NCI-H510A treated with DMSO at 0.1 percent for 48 hours (cell line): ENCODE measurements at regions not wholly inside any gene's neighbourhood (a gene's known extent, or its start where the extent isn't known, plus 50 kb on each side); places are given as distances from the start of the nearest gene placed in this dataset.

Source experiments
- DNase-seq: peaks from one replicate; lab custom pipeline; 2025; lab: John Stamatoyannopoulos, UW

DNA sequence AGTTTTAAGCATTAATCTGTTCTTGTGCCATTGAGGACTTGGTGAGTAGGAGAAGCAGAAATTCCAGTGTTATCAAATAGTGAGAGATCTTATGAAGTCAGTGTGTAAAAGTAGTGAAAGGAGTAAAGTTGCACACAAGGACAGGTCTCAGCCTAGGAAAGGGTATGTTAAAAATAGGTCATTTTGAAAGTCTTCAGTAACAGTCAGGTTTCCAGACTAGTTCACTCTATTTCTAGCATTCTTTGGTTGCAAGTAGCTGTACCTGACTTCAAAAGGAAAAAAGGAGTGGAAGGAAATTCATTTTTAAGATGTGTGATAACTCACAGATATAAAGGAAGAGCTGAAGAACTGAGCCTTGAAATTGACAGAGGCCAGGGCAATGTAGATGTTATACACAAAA is 250.1 kb upstream of the SATB1 start:
- no peak for DNase-seq

DNA sequence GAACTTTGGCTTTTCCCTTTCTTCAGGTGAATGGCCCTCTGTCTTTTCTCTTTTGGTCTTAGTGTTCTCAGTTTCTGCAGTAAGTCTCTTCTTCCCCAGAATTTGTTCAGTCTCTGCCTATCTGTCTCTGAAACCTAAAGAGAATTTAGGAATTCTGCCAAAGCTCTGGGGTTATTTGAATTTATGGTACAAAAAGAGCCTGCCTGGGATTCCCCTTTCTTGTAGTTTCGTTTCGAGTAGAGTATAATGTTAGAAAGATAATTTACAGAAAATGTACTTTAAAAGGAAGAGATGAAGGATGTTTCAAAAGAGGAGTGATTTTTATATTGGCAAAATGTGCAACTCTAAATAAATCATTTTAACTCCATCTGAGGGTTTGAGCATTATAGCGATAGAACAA is 247.4 kb upstream of the SATB1 start:
- DNase-seq: no peak

DNA sequence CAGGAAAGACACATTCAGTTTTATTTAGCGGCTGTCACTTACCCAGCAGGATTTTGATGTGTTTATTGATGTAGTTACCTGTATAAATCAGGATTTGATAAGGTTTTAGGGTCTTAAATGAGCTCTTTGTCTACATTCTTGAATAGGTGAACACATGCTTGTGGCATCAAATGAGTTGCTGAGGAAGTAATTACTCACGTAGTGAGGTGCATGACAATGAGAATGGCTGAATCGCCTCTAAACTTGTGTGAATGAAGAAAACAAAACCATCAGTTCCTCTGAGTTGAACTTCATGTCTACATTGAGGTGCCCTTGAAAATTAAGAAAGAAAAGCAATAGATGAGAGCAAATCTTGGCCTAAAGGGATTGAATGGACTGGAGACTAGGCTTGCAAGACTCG is 245.6 kb upstream of the SATB1 start:
- no peak for DNase-seq

DNA sequence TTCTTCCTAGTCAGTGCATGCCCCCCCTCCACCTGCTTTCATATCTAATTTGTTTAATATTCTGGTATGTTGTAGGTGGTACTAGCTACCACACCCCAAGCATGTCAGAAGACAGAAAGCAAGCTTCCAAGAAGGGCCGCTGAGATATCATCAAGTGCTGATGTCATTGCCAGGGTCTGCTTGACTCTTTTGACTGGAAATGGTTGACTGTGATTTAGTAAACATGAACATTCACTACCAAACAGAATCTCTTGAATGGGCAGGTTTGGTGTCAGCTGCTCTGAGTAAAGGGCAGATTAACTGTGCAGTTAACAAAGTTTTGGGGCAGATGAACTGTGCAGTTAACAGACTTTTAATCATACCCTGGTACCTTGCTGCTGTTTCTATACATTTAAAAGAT is 244.2 kb upstream of the SATB1 start:
- DNase-seq: no peak

DNA sequence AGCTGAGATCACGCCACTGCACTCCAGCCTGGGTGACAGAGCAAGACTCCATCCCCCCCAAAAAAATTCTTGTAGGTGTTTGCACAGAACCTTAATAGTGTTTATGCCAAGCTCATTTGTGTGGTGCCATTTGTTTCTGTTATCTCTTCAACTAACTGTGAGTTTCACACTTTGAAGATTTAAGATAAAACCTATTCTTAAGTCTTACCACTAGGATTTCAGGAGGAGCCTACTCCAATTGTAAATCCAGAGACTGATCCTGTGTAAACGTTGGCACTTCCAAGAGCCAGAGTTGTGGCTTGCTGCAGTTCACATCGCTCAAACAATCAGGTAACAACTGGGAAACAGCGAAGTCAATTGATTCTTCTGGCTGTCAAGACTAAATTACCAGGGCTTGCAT is 242.4 kb upstream of the SATB1 start:
- no peak for DNase-seq

DNA sequence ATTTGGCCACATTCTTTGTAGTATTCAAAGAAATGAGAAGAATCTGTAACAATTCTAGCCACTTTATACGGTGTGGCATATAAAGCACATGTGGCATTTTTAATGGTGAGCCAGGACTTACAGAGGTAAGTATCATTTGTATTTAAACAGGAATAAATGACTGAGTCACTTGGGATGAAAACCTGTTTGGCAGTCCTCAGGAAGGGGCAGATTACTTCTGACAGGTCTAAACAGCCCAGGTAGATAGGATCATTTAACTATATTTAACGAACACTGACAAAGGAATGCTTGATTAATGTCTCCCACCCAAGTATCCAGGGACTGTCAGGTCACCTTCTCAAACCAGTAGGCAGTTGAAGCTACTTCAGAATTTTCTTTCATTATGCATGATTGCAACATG is 241.5 kb upstream of the SATB1 start:
- DNase-seq: no peak

DNA sequence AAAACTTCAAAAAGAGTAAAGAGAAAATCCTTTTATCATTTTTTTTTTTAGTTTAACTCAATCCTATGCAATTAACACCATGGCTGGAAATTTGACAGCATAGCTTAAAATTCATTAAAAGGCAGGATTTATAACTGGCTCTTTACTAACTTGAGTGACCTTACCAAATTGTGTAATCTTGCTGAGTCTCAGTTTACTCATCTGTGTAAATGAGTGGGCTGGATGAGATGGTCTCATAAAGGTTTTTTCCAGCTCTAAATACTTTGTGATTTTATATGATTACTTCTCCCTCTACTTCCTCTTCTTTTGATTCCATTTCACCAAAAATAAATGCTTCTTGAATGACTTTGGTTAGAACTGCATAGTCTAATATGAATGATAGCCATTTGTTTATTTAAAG is 234.9 kb upstream of the SATB1 start:
- no peak for DNase-seq

DNA sequence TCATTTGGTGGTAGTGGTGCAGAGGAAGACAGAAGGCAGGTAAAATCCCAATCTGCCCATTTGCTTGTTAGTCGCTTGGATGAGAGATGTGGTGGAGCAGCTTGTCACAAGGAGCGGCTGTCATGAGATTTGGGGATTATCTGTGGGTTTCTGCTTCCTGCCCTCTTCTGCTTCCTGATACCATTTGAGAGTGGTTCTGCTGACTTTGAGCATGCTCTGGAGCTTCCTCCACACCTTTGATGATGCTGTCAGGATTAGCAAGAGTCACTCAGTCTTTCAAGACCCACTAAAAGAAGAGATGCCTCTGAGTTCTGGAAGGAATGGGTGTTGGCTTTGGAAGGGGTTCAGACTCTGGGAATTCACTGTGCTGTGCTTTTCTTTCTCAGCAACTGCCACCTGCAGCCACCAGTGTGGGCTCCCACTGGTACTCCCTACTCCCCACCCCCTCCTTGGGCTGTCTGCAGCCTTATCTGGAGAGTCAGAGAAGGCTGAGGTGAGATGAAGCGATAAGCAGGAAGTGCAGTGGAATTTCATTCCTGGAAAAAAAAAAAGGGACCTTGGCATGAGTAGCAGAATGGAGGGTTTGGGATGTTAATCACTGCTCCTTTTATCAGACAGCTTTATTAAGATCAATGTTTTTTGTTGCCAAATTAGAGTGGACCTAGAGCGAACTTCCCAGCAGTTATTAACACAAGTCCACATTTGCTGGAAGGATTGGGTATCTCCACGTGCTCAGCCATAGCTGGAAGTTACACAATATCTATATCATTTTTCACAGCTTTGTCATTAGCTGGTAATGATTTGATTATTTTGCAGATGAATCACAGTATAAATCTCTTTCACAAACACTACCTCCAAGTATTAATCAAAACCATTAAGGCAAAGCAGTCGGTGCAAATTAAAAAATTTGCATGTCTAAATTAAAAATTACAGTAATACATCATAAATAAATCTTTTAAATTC is 233.0 kb upstream of the SATB1 start:
- no peak for DNase-seq

DNA sequence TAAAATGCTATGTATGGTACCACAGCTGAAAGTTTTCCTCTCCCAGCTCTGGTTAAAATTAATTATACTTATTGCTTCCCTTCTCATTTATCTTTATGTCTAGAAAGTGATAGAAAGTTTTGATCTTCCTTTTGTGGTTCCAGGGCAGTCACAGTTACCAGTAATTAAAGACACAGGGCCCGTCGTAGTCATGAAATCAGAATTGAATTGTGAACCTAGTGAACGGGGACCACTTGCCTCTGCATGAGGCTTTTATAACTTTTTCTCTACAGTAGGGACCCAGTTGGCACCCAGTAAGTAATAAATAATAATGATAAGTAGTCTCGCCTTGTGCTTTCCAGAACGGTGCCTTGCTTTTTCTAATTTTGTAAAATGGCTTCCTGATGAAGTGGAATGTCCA is 231.7 kb upstream of the SATB1 start:
- no peak for DNase-seq

DNA sequence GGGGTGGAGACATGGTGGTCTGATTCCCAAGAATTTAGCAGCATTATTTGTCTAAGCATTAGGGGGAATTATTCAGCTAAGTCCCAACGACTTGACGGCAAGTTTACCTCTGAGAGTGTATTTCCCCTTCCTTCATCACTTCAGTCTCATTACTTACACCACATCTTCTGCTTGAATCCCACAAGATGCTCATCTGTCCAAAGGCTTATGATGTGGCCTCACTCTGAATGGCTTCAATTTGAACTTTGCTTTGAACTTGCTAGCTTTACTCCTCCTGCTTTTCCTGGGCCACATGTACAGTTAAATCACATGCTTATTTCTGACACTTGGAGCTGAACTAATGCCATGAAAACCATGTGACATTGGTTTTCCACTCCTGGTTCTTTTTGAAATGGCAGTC is 231.3 kb upstream of the SATB1 start:
- DNase-seq: no peak

DNA sequence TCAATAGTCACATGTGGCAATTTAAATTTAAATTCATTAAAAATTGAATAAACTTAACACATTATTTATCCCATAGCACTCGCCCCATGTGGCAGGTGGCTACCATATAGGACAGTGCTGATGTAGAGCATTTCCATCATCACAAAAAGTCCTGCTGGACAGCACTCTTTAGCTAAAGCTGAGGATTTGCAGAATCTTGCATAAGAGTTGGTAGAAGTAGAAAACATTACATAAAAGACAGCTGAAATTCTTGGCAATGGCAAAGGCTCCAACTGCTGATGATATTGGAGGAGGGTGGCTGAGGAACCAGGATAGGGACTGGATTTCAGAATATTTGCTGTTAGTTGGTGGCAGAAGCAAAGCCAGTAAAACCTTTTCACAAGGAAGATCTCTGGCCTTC is 230.7 kb upstream of the SATB1 start:
- no peak for DNase-seq

DNA sequence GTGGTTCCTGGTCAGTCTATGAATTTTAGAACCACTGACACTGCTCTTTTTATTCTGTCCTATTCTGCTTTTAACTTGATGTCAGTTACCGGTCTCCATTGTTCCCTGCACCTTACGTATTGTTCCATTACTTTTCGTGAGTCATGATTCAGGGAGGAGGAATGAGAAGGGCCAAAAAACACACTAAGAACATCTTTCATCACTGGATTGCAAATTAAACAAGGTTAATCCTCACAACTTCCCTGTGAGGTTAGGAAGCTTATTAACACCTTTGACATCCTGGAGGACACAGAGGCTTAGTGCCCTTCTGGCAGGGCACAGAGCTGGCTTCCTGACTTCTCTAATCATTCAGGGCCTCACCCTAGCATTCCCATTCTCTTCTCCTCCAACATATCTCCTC is 227.6 kb upstream of the SATB1 start:
- no peak for DNase-seq

DNA sequence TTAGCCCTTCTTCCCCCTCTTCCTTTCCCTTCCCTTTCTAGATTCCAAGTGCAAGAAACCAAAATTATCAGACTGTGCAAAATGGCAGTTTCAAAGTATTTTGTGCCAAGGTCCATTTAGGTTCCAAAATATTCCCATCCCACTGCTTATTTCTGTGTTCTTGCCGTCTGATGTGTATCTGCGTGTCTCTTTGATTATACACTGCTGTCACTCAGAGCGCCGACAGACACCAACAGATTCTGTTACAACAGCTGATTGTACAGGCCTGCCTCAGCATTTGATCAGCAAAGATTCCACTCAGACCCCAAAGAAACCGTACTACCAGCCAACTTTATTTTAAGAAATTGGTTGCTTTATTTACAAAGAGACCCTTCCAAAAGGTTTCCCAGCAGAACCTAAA is 225.6 kb upstream of the SATB1 start:
- no peak for DNase-seq

DNA sequence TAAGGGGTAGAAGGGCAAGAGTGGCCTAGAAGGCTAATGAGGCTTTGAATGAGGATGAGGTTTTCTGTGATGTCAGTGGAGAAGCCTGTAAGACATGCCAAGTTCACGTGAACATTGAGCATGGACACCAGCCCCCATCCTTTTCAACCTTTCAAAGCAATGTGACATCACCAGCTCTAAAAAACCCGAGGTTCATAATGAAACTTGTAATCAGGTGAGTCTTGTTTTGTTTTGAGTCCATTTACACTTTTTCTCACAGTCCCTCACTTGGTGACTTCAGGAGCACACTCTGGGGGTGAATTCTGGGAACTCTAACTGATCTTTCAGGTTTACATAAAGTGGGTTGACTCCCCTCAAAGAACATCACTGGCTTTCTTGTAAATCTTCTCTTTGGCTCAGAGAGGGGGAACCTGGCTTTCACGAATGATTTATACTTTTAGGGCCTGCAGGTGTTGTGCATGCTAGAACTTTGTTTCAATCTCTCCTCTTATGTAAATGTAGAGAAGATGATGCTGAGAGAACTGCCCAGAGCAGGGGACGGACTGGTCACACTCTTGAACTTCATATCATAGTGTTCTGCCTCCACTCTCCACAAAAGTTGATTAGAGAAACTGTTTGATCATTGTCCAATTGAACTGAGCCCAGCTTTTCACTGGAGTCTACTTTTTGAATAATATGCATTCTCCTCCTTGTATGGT is 224.7 kb upstream of the SATB1 start:
- no peak for DNase-seq

DNA sequence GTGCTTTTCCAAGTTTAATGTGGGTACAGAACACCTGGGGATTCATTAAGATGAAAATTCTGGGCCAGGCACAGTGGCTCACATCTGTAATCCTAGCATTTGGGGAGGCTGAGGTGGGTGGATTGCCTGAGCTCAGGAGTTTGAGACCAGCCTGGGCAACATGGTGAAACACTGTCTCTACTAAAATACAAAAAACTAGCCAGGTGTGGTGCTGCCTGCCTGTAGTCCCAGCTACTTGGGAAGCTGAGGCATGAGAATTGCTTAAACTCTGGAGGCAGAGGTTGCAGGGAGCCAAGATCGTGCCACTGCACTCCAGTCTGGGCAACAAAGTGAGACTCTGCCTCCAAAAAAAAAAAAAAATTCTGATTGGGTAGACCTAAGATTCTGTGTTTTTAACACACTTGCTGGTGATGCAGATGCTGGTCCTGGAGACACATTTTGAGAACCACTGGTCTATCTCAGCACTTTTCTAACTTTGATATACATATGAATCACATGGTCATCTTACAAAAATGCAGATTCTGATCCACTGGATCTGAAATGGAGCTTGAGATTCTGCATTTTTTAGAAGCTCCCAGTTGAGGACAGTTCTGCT is 223.8 kb upstream of the SATB1 start:
- DNase-seq: no peak

DNA sequence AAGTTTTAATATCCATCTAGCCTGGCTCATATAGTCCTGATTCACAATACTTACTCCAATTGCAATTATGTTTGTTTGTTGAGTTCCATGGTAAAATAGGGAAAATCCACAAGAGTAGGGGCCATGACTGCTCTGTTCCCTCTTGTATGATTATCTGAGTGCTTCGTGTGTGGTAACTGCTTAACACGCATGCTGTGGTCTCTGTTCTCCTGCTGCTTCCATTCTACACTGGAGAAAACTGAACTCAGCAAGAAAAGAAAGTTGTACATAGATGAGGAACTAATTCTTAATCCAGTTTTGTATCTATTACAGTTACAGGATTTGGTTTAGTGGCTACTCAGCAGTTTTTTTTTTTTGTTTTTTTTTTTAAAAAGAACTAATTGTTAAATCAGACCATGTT is 223.0 kb upstream of the SATB1 start:
- DNase-seq: no peak

DNA sequence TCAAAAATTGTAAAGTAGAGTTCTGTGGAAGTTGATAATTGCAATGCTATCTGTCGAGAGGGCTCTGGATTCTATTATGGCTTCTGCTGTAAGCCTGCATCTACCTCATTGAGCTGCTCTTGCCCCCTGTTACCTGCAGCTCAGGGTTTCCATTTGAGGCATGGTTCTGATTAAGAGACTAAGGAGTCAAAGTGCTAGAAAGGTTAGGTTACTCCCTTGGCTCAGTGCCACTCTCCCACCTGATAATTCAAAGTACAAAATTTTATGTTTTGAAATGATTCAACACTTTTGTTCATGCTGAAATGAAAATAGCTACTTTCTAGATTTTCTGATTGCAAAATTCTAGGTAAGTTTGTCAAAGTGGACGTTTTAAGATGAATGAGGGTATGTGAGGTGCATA is 220.5 kb upstream of the SATB1 start:
- no peak for DNase-seq

DNA sequence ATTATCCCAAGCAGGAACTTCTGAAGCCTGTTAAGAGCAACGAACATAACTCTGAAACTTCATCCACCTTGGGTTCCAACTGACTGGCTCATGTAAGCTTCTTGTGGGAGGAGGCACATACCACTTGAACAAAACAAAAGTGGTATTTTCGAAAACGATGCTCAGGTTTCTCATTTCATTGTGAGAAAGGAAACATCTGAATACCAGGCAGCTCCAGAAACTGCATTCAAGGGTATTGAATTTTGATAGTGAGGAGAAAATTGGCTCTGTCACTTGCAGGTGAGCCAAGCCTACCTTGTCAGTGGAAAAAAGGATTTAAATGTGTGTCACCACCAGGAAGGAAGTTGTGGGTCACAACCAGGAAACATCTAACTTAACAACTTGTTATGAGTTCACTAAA is 218.1 kb upstream of the SATB1 start:
- no peak for DNase-seq

DNA sequence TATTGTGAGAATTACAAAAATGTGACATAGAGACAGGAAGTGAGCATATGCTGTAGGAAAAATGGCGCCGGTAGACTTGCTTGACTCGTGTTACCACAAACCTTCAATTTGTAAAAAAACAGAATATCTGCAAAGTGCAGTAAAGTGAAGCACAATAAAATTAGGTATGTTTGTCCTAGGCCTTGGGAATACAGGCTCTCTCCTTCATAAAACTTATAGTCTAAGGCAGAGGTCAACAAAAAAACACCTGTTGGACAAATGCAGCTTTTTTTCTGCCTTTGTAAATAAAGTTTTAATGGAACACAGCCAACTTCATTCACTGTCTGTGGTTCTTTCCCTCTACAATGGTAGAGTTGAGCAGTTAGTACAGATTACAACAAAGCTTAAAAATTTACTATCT is 216.8 kb upstream of the SATB1 start:
- no peak for DNase-seq

DNA sequence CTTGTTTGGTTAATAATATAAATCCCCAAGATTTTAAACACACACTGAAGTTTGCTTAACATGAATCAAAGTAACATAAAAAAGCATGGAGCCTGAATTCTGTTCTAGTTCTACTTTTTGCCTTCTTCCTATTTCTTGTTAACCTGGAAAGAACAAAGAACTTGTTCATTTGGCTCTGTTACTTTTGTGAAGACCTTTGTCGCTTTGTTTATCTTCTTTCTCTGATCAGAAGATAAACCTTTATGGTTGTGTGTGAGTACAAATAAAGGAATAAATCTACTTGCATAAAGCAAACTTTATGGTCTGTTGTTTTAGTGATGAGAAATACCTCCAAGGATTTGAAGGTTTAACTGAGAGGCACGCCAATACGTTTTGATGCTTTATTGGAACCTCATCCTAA is 210.1 kb upstream of the SATB1 start:
- DNase-seq: no peak

DNA sequence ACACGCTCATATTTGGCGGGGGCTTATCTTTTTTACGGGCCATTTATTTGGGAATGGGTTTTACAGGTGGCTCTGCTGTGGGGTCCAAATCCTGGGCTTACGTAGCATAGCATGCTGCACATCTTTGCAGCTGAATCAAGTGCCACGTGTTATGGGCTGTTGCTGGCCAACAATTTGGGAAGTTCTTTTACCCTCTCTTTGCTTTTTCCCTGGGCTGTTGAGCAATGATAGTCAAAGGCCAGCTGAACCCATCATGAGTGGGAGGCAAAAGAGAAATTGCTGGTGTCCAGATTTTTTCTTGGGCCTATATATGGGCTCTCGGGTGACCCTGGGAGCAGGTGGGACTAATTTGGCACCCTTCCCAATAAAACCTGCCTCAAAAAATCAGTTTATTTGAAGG is 209.3 kb upstream of the SATB1 start:
- no peak for DNase-seq

DNA sequence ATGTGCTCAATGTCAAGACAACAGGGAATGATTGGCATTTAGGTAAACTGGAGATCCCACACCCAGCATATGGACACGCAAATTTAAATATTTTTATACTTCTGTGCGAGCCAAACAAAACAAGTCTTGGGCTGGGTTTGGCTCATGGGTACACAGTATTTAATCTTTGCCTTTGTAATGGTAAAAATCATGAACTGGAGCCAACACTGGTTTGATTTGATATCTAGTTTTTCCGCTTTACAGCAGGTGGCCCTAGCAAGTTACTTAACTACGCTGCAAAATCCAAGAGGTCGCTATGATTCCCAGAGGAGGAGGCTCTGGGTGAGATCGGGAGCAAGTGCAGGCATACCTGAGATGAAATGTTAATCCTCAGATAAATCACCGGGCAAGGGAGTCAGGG is 207.9 kb upstream of the SATB1 start:
- no peak for DNase-seq

DNA sequence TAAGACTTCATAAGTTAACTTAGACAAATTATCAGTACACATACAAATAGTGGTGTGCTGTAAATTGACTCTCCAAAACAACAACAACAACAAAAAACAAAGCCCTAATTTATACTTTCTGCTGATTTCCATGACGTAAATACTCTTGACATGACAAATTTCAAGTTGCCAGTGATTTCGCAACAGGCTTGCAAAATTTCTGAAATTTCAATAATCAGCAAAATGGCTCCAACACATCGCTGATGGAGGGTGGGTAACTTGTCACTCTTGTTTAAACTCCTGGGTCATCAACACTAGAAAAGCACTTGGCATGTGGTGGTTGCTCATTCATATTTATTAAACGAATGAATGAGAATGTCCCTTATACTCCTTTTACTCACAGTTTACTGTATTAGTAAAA is 205.2 kb upstream of the SATB1 start:
- DNase-seq: no peak
